GM13976 (cell line): ENCODE measurements at regions not wholly inside any gene's neighbourhood (a gene's known extent, or its start where the extent isn't known, plus 50 kb on each side); places are given as distances from the start of the nearest gene placed in this dataset.

Experiments
- DNase-seq: peaks from one replicate; pipeline ENCODE4 v3.0.0; 2012; ENCODE audit warnings: low spot score
- CTCF ChIP-seq: IDR thresholded peaks from 2 replicates; pipeline ENCODE4 v1.5.1; 2012; ENCODE audit warnings: borderline replicate concordance, mild to moderate bottlenecking; ENCODE audit not compliant: insufficient read depth; ENCODE audit errors: extremely low read depth, missing control alignments, control extremely low read depth
- in situ Hi-C: fragments of 300-500 bp; cut with MboI; formaldehyde crosslinking; loops from one replicate; pipeline ENCODE4 v1.12.0; 2022; ENCODE audit warnings: low sequenced_read_pairs, mixed read lengths, inconsistent platforms; ENCODE audit not compliant: unreplicated experiment

- TF ChIP-seq CTCF, result no peak
- no peak for DNase-seq
- in situ Hi-C loops, result no loop called here
These were observed 178.7 kb upstream of the CDH4 start for GRCh38 chr20:61073376-61073775.

- in situ Hi-C loops, result no loop called here
- no peak for DNase-seq
These were observed 169.3 kb upstream of the CDH4 start for GRCh38 chr20:61082720-61083119.

GRCh38 chr20:61083431-61083830, 168.6 kb upstream of the CDH4 start:
- TF ChIP-seq CTCF, result no peak
- in situ Hi-C loops, result no loop called here

More at GRCh38 chr20:61082720-61083119, 169.3 kb upstream of the CDH4 start:
- TF ChIP-seq CTCF, result no peak

GRCh38 chr20:61086031-61086430, 166.0 kb upstream of the CDH4 start:
- in situ Hi-C loops, result no loop called here
- no peak for DNase-seq
- no peak for TF ChIP-seq CTCF

More at GRCh38 chr20:61083431-61083830, 168.6 kb upstream of the CDH4 start:
- no peak for DNase-seq

- no peak for TF ChIP-seq CTCF
- in situ Hi-C loops, result no loop called here
- DNase-seq, result no peak
These were observed 161.5 kb upstream of the CDH4 start for GRCh38 chr20:61090541-61090940.

GRCh38 chr20:61092251-61092650, 159.8 kb upstream of the CDH4 start:
- no peak for DNase-seq
- no peak for TF ChIP-seq CTCF
- in situ Hi-C loops, result no loop called here

GRCh38 chr20:61094581-61094980, 157.5 kb upstream of the CDH4 start:
- no peak for DNase-seq
- in situ Hi-C loops, result no loop called here
- no peak for TF ChIP-seq CTCF
